BLaER1 (cell line): ENCODE measurements at regions not wholly inside any gene's neighbourhood (a gene's known extent, or its start where the extent isn't known, plus 50 kb on each side); places are given as distances from the start of the nearest gene placed in this dataset.

Experiments used
- H3K27ac ChIP-seq: shearing (Covaris generic); formaldehyde crosslinking; 2 replicates; pipeline ENCODE4 v1.8.1; 2022
- H3K27me3 ChIP-seq: shearing (Covaris generic); formaldehyde crosslinking; 2 replicates; pipeline ENCODE4 v1.8.1; 2022
- H3K36me3 ChIP-seq: shearing (Covaris generic); formaldehyde crosslinking; 2 replicates; pipeline ENCODE4 v1.8.1; 2022
- H3K4me1 ChIP-seq: shearing (Covaris generic); formaldehyde crosslinking; 2 replicates; pipeline ENCODE4 v1.8.1; 2022
- H3K4me2 ChIP-seq: shearing (Covaris generic); formaldehyde crosslinking; 2 replicates; pipeline ENCODE4 v1.8.1; 2022
- H3K4me3 ChIP-seq: shearing (Covaris generic); formaldehyde crosslinking; 2 replicates; pipeline ENCODE4 v1.8.1; 2022
- H3K9ac ChIP-seq: shearing (Covaris generic); formaldehyde crosslinking; 2 replicates; pipeline ENCODE4 v1.8.1; 2022
- H3K9me3 ChIP-seq: shearing (Covaris generic); formaldehyde crosslinking; 2 replicates; pipeline ENCODE4 v1.8.1; 2022
- H4K20me1 ChIP-seq: shearing (Covaris generic); formaldehyde crosslinking; 2 replicates; pipeline ENCODE4 v1.8.1; 2022
- Cebpa-rat ChIP-seq: shearing (Covaris generic); IDR thresholded peaks from 2 replicates; pipeline ENCODE4 v1.8.1; 2022

DNA sequence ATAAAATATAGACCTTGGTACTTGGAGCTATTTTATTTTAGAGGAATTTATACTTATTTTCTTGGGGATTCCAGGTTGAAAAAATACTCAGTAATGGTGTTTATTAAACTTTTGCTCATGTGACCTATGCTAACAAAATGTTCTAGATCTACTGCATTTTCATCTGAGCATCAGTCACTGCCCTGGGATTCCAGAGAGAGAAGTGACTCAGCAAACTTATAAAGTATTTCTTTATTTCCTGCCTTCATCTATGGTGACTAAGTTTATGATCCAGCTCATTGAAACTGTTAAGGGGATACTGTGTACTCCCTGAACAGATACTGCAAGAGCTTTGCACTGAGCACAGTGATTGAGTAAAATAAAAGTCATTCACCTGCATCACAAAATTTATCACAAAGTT is 298.5 kb upstream of the CDH18 start:
- no peak for TF ChIP-seq Cebpa-rat
- Histone ChIP-seq H3K27me3 (no peaks in the 10 kb centered on the region), H3K4me3 (no peak overlapping the region), H3K9me3 (no peaks in the 10 kb centered on the region), H3K36me3 (no peaks in the 10 kb centered on the region), H3K9ac (no peak overlapping the region), H3K4me1 (no peaks in the 10 kb centered on the region), H3K27ac (no peak overlapping the region), H4K20me1 (no peaks in the 10 kb centered on the region), H3K4me2 (no peak overlapping the region)

DNA sequence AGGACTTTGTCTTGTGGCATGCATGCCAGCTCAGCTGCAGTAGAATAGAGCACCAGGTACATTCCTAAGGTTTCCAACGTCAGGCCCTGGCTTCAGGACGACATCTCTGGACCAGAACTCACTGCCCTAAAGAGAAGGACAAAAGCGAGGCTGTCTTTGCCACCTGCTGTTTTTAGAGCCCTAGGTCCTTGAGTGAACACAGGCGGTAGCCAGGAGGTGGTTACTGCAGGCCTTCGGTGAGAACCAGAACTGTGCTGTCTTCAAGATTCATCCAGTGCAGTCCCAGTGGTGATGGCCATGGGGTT is 288.9 kb upstream of the CDH18 start:
- Histone ChIP-seq H3K27me3 (no peaks in the 10 kb centered on the region), H3K4me1 (no peaks in the 10 kb centered on the region), H4K20me1 (no peaks in the 10 kb centered on the region), H3K36me3 (no peaks in the 10 kb centered on the region), H3K9ac (no peak overlapping the region), H3K4me2 (no peak overlapping the region), H3K9me3 (no peaks in the 10 kb centered on the region), H3K27ac (no peak overlapping the region), H3K4me3 (no peak overlapping the region)
- no peak for TF ChIP-seq Cebpa-rat

DNA sequence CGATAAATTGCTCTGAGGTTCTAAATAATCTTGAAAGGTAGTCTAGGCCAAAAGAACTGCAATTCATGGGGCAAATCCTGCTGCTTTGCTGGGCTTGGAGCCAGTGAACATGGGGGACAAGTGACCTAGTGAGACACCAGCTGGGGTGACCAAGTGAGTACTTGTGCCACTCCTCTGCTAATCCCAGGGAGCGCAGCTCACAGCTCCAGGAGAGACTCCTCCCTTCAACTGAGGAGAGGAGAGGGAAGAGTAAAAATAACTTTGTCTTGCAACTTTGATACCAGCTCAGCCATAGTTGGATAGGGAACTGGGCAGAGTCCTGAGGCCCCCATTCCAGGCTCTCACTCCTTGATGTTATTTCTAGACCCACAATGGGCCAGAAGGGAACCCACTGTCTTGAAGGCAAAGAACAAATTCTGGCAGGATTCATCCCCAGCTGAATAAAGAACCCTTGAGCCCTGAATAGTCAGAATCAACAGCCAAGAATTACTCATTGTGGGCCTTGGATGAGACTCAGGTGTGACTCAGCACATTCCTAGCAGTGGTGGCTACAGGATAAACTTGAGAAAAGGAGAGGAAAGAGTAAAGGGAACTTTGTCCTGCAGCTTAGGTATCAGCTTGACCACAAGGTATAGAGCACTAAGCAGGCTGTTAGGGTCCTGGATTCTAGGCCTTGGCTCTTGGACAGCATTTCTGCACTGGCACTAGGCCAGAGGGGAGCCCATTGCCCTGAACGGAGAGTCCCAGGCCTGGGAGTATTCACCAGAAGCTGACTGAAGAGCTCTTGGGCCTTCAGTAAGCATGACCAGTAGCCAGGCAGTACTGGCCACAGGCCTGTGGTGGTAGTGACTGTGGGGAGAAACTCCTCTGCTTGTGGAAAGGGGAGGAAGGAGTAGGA is 288.3 kb upstream of the CDH18 start:
- no peaks in the 10 kb centered on the region for H3K27me3 ChIP-seq
- no peaks in the 10 kb centered on the region for H3K36me3 ChIP-seq
- no peak overlapping the region for H3K27ac ChIP-seq
- H3K4me1 ChIP-seq, result no peaks in the 10 kb centered on the region
- no peak overlapping the region for H3K4me3 ChIP-seq
- H3K4me2 ChIP-seq, result no peak overlapping the region
- H4K20me1 ChIP-seq, result no peaks in the 10 kb centered on the region
- no peaks in the 10 kb centered on the region for H3K9me3 ChIP-seq
- no peak overlapping the region for H3K9ac ChIP-seq
- no peak for TF ChIP-seq Cebpa-rat

DNA sequence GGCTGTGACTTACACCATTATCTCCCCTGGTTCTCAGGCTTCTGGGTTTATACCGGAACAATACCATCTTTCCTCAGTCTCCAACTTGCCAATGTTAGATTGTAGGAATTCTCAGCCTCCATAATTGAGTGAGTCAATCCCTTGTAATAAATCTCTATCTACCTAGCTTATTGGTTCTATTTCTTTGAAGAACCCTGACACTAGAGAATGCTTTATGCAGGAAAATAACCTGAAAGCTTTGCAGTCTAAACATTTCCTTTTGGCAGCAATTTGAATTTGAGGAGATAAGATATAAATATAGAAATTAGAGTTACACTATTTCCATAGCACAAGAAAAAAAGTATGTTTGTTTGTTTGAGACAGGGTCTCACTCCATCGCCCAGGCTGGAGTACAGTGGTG is 278.1 kb upstream of the CDH18 start:
- H3K4me2 ChIP-seq, result no peak overlapping the region
- TF ChIP-seq Cebpa-rat, result no peak

DNA sequence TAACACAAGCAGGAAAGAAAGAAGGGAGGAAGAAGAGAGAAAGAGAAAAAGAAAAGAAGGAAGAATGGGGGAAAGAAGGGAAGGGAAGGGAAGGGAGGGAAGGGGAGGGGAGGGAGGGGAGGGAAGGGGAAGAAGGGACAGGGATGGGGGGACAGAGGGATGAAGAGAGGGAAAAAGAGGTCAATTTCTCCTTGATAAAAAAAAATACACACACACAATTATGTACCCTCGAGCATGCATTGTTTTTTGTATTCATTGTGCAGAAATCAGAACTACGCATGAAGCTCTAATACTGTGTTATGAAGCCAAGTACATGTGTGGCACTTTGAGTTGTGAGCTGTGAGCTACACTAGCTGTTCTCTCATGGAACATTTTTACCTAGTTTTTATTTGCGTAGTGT is 274.9 kb upstream of the CDH18 start:
- no peaks in the 10 kb centered on the region for H4K20me1 ChIP-seq
- H3K9ac ChIP-seq, result no peak overlapping the region
- H3K27me3 ChIP-seq, result no peaks in the 10 kb centered on the region
- no peak overlapping the region for H3K27ac ChIP-seq
- H3K4me2 ChIP-seq, result no peak overlapping the region
- H3K4me3 ChIP-seq, result no peak overlapping the region
- no peaks in the 10 kb centered on the region for H3K36me3 ChIP-seq
- H3K4me1 ChIP-seq, result no peaks in the 10 kb centered on the region
- no peaks in the 10 kb centered on the region for H3K9me3 ChIP-seq
- TF ChIP-seq Cebpa-rat, result no peak

More for the DNA sequence above, 278.1 kb upstream of the CDH18 start:
- H3K36me3 ChIP-seq, result no peaks in the 10 kb centered on the region
- H3K9me3 ChIP-seq, result no peaks in the 10 kb centered on the region
- H3K4me1 ChIP-seq, result no peaks in the 10 kb centered on the region
- no peaks in the 10 kb centered on the region for H4K20me1 ChIP-seq
- no peaks in the 10 kb centered on the region for H3K27me3 ChIP-seq
- no peak overlapping the region for H3K9ac ChIP-seq
- H3K4me3 ChIP-seq, result no peak overlapping the region
- no peak overlapping the region for H3K27ac ChIP-seq

DNA sequence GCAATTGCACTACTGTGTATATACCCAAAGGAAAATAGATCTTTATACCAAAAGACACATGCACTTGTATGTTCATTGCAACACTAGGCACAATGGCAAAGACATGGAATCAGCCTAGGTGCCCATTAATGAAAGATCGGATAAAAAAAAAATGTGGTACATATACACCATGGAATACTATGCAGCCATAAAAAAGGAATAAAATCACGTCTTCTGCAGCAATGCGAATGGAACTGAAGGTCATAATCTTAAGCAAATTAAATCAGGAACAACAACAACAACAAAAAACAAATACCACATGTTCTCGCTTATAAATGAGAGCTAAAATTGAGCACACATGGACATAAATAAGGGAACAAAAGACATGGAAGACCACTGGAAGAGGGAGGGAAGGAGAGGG is 266.7 kb upstream of the CDH18 start:
- no peaks in the 10 kb centered on the region for H3K27me3 ChIP-seq
- no peaks in the 10 kb centered on the region for H4K20me1 ChIP-seq
- no peak overlapping the region for H3K27ac ChIP-seq
- H3K4me1 ChIP-seq, result no peaks in the 10 kb centered on the region
- H3K36me3 ChIP-seq, result no peaks in the 10 kb centered on the region
- H3K4me2 ChIP-seq, result no peak overlapping the region
- TF ChIP-seq Cebpa-rat, result no peak
- no peaks in the 10 kb centered on the region for H3K9me3 ChIP-seq
- no peak overlapping the region for H3K4me3 ChIP-seq
- no peak overlapping the region for H3K9ac ChIP-seq

DNA sequence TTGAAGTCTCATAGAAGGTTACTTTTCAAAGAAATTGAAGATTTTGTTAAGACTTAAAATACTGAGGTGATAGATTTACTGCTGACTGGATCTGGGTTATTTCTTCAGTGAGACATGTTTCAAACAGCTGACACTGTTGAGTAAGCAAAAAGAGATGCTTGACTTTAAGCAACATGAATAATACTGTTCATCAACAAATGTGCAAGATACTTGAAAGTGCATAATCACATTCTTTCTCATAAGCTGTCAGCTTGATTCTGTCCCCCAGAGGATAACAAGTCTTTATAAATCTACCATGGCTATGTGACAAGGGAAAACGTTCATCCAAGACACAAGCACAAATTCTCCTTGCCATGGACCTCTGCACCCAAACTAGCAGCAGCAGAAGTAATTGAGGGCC is 260.1 kb upstream of the CDH18 start:
- Histone ChIP-seq H3K27me3 (no peaks in the 10 kb centered on the region), H3K36me3 (no peaks in the 10 kb centered on the region), H3K4me2 (no peak overlapping the region), H4K20me1 (no peaks in the 10 kb centered on the region), H3K4me1 (no peaks in the 10 kb centered on the region), H3K4me3 (no peak overlapping the region), H3K9ac (no peak overlapping the region), H3K9me3 (no peaks in the 10 kb centered on the region), H3K27ac (no peak overlapping the region)
- no peak for TF ChIP-seq Cebpa-rat

DNA sequence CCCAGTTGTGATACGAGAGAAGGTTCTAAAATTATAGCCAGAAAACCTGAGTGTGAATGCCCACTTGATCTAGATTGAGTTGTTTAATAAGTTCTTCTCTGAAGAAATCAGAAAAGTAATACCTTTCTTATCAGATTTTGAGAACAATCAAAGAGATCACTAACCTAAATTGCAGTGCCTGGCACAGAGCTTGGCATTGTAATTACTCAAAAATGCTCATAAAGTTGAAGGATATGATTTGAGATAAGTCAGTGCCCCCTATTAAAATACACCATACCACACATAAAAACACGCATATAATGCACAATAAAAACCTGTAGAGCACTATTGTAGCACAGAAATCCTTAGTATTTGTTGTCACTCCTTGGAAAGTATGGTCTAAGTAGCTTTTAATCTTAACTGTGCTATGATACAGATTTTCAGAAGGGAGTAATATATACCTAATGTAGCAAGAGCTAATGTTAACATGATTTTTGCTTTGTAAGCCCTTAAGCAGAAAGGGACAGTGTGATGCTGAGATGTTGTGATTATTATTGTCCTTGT is 257.5 kb upstream of the CDH18 start:
- Histone ChIP-seq H3K4me1 (no peaks in the 10 kb centered on the region), H3K4me3 (no peak overlapping the region), H4K20me1 (no peaks in the 10 kb centered on the region), H3K9me3 (no peaks in the 10 kb centered on the region), H3K4me2 (no peak overlapping the region), H3K27ac (no peak overlapping the region), H3K36me3 (no peaks in the 10 kb centered on the region), H3K27me3 (no peaks in the 10 kb centered on the region), H3K9ac (no peak overlapping the region)
- TF ChIP-seq Cebpa-rat, result no peak

DNA sequence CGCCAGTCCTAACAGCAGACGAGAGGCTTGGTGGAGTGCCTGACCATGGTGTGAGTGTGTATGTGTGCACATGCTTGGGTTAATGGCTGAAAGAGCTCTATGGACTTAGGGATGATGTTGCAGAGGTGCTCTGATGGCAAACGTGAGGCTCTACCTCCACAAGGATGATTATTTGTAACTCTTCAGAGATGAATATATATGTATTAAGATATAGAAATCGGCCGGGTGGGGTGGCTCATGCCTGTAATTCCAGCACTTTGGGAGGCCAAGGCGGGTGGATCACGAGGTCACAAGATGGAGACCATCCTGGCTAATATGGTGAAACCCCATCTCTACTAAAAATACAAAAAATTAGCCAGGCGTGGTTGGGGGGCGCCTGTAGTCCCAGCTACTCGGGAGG is 253.4 kb upstream of the CDH18 start:
- no peak overlapping the region for H3K4me2 ChIP-seq
- H3K27me3 ChIP-seq, result no peaks in the 10 kb centered on the region
- no peaks in the 10 kb centered on the region for H3K36me3 ChIP-seq
- no peaks in the 10 kb centered on the region for H3K4me1 ChIP-seq
- no peak for TF ChIP-seq Cebpa-rat
- no peak overlapping the region for H3K4me3 ChIP-seq
- no peak overlapping the region for H3K27ac ChIP-seq
- H3K9me3 ChIP-seq, result no peaks in the 10 kb centered on the region
- H4K20me1 ChIP-seq, result no peaks in the 10 kb centered on the region
- H3K9ac ChIP-seq, result no peak overlapping the region

DNA sequence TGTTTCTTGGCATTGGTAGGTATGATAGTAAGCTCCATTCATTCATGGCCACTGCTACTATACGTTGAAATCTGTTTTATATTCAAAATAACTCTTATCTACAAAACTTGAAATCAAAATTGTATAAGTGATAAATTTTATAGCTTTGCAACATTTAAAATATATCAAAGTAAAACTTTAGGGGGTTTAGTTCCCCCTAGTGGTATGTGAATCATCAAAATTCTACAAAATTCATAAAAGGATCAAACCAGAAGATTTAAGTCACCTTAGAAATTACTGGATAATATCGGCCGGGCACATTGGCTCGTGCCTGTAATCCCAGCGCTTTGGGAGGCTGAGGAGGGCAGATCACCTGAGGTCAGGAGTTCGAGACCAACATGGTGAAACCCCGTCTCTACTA is 243.0 kb upstream of the CDH18 start:
- Histone ChIP-seq H3K27ac (no peak overlapping the region), H3K9ac (no peak overlapping the region), H4K20me1 (no peaks in the 10 kb centered on the region), H3K36me3 (no peaks in the 10 kb centered on the region), H3K27me3 (no peaks in the 10 kb centered on the region), H3K9me3 (no peaks in the 10 kb centered on the region), H3K4me3 (no peak overlapping the region), H3K4me1 (no peaks in the 10 kb centered on the region), H3K4me2 (no peak overlapping the region)
- TF ChIP-seq Cebpa-rat, result no peak
